GM19240 (cell line): ENCODE measurements at regions not wholly inside any gene's neighbourhood (a gene's known extent, or its start where the extent isn't known, plus 50 kb on each side); places are given as distances from the start of the nearest gene placed in this dataset.
"Not testable (repeated sequence)": the region's sequence is repeated elsewhere in the genome, so short reads cannot be mapped to it uniquely, and the experiment has no call there.

Experiments
- DNase-seq: peaks from one replicate; pipeline ENCODE4 v3.0.0; 2011; ENCODE audit warnings: low spot score; ENCODE audit not compliant: insufficient read length

DNA sequence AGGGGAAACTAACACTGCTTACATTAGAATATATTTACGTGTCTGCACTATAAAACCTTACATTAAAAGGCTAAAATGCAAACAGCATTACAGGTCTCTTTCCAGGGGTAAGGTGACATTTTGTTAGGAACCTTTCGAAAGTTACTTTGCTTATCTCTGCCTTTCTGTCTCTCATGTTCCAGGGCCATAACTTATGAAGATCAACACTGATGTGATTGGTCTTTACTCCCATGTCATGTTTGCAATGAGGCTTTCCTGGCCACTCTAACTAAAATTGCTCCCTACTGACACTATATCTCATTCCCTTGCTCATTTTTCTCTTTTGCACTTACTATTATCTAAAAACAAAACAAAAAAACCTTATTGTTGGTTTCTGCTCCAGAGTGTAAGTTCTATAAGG is 119.0 kb downstream of the JRKL start:
- DNase-seq = no peak

DNA sequence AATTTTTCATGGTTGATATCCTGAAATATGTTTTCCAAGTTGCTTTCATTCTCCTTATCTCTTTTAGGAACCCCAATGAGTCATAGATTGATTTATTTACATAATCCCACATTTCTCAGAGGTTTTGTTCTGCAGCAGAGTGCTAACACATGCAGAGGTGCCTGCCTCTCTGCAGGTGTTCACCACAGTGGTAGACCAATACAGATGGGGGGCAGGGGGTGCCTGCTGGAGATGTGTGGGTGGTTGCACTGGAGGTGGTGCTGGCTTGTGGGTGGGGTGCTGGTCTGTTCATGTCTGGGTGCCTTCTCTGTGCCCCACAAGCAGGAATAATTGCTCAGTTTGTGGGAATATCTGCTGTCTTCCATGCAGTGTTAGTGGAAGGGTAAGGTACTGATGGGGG is 131.1 kb downstream of the JRKL start:
- no peak for DNase-seq

DNA sequence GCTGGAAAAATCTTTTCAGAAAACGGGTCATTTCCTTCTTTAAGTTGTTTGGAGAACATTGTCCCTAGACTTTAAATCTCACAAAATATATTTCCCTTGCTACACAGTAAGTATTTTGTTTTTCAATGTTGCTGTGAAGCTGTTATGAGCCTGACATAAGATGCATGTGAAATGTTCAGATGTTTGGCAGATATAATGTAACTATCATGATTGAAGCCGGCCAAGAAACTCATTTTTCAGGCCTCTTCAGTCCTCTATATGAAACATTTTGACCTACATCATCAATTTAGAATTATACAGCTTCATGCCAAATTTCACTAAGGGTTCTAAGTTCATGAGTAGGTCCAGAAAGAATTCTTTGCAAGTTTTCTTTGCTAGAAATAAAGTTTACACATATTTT is 133.8 kb downstream of the JRKL start:
- DNase-seq = no peak

DNA sequence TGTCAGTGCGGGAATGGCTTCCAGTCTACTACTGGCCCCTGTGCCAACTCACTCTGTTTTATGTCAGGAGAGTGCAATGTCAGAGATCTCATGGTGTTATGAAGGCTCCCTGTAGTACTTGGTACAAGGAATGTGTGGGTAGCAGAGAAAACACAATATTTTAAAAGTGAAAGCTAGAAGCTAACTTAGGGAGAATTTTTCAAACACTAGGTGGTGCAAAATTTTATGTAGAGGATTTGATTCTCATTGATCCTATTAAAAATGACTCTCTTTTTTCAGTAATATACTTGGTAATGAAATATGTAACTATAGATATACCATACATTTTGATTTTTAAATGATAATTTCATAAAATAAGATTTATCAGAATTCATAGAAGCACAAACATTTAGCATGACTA is 134.7 kb downstream of the JRKL start:
- DNase-seq = no peak

DNA sequence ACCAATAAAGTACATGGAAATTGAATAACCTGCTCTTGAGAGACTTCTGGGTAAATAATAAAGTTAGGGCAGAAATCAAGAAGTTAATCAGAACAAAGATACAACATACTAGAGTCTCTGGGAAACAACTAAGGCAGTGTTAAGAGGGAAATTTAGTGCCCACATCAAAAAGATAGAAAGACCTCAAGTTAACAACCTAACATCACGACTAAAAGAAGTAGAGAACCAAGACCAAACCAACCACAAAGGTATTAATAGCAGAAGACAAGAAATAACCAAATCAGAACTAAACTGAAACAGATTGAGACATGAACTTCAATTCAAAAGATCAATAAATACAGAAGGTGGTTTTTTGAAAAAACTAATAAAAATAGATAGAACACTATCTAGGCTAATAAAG is 140.7 kb downstream of the JRKL start:
- no peak for DNase-seq

DNA sequence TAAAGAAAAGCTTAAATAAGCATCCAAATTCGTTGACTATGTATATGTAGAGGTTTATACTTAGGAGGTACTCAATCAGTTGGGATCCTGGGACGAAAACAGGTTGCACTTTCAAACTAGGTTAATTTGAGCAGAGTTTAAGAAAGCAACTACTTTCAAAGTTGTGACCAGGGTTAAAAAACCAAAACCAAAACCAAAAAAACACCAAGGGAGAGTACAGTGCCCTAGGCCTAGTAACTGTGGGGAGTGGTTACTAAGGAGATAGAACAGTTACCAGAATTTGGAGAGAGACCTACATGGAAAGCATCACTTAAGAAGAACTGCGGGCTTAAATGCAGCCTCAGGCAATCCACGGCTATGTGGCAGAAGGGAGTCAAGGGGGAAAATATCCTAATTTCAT is 148.3 kb downstream of the JRKL start:
- no peak for DNase-seq

DNA sequence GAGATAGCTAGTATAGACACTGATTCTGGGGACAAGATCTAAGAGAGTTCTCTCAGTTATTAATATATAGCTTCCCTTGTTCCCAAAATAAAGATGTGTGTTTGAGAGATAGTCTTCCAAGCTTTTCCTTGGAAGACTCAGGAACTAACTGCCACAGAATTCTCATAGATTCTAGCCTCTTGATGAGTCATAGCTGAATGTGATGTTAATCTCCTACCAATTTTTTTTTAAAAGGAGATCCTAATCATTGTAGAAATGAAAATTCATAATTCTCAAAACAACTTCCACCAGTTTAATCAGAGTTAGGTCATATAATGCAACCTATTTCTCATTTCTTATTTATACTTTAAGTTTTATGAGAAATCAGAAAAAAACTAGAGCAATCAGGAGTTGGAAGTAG is 148.8 kb downstream of the JRKL start:
- DNase-seq = no peak

DNA sequence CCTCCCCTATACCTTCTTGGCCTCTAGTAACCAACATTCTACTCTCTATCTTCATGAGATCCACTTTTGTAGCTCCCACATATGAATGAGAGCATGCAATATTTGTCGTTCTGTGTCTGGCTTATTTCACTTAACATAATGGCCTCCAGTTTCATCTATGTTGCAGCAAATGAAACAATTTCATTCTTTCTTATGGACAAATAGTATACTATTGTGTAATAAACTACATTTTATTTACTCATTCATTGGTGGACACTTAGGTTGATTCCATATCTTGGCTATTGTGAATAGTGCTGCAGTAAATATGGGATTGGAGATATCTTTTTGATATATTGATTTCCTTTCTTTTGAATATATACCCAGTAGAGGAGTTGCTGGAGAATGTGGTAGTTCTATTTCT is 151.1 kb downstream of the JRKL start:
- no peak for DNase-seq

DNA sequence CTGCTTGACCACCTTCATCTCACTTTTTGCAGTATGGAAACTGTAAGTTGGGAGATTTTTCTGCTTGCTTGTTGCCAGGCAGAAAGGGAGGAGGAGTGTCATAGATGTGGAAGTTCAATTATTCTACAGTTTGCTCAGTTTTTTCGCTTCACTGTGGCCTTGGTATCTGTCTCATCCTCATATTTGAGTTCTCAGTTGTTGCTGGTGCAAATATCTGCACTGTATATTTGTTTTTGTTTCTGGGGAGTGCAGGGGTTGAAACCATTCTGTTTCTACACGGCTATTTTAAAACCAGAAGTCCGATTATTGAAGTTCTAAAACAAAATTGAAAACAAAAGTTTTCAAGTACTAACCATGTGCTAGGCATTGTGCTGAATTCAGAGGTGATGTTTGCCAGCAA is 153.4 kb downstream of the JRKL start:
- no peak for DNase-seq

DNA sequence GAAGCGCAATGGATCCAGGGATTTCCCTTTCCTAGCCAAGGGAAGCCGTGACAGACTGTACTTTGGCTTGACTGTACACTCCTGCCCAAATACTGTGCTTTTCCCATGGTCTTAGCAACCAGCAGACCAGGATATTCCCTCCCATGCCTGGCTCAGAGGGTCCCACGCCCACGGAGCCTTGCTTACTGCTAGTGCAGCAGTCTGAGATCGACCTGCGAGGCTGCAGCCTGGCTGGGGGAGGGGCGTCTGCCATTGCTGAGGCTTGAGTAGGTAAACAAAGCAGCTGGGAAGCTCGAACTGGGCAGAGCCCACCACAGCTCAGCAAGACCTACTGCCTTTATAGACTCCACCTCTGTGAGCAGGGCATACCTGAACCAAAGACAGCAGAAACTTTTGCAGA is 155.4 kb downstream of the JRKL start:
- DNase-seq = not testable (repeated sequence)

DNA sequence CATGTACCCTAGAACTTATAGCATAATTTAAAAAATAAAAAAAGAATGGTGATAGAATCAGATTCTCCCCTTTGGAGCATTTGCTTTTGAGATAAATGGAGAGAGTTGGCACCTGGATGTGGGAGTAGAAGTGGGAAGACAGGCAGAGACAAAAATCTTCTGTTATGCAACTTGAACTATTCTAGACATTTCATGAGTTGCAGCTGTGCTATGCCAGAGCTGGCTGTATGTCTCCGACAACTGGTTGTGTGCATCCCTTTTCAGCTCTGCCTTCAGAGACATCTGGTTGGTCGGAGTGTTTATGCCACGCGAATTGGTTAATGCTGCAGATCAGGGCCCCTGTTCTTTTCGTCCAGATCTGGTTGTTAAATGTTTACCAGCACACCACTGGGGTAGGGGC is 161.3 kb downstream of the JRKL start:
- DNase-seq = no peak

DNA sequence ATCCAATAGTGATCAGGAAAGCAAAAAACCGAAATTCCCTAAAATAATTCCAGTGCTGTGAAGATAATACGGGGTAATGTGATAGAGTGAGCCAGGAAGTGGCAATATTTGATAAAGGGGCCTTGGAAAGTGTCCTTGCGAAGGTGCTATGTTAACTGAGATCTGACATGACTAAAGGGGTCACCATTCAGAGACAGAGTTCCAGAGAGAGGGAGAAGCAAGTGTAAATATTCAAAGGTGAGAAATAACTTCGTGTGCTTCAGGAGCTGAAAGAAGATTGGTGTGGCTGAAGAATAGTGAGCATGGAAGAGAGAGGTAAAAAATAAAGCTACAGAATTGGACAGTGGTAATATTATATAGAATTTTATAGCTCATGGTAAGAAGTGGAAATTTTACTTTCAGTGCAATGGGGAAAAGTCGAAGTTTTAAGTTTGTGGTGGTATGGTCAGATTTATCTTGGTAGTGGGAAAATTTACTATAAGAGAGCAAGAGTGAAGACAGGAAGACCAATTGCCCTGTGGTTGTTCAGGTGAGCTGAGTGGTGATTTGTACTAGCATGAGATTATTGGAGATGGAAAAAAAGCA is 164.5 kb downstream of the JRKL start:
- no peak for DNase-seq

DNA sequence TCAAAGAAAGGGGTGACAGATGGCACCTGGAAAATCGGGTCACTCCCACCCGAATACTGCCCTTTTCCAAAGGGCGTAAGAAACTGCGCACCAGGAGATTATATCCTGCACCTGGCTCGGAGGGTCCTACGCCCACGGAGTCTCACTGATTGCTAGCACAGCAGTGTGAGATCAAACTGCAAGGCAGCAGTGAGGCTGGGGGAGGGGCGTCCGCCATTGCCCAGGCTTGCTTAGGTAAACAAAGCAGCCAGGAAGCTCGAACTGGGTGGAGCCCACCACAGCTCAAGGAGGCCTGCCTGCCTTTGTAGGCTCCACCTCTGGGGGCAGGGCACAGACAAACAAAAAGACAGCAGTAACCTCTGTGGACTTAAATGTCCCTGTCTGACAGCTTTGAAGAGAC is 166.0 kb downstream of the JRKL start:
- not testable (repeated sequence) for DNase-seq

DNA sequence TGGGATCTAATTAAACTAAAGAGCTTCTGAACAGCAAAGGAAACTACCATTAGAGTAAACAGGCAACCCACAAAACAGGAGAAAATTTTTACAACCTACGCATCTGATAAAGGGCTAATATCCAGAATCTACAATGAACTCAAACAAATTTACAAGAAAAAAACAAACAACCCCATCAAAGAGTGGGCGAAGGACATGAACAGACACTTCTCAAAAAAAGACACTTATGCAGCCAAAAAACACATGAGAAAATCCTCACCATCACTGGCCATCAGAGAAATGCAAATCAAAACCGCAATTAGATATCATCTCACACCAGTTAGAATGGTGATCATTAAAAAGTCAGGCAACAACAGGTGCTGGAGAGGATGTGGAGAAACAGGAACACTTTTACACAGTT is 170.9 kb downstream of the JRKL start:
- DNase-seq = not testable (repeated sequence)

DNA sequence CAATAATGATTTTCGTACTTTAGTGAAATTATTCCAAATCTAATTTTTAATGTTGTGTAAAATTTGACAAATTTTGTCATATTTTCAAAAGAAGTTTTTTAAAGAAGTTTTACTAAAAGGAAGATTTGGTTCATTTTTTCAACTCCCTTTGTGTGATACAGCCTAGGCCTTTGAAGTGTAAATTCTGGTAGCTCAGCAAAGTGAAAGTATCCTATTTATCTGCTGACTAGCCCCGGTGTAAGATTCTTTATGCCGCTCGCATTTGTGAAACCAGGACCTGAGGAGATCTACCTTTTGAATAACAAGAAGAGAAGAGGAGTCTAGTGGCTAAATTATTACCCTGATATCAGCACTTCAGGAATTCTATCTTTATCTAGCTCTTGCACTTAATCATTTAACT is 177.4 kb downstream of the JRKL start:
- no peak for DNase-seq

DNA sequence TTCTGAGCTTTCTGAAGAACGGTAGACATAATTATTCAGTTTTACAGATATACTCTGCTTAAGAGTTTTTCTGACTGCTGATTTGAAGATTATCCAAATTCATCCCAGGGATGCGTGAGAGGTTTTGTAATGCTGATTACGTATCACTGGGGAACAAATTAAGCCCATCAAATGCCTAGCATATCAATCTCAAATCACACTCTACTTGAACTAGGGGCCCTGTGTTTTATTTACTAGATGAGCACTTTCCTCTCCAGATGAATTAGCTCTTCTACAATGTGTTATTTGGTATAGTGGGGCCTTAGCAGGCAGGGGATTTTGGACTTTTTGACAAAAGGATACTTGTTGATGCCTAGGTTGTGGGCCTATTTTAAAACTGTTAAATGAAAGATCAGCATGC is 177.9 kb downstream of the JRKL start:
- DNase-seq = no peak

DNA sequence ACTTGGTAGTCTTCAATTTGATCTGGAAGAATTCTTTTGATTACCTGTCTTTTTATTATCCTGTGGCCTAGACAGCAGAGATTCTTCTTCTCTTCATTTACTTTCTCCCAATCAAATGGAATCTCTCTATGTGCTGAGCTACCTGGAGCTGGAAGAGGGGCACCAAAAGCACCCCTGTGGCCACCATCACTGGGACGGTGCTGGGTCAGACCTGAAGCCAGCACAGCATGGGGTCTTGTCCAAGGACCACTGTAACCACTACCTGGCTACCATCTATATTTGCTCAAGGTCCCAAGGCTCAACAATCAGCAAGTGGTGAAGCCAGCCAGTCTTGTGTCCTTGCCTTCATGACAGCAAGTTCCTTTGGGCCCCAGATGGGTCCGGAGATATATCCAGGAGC is 186.6 kb downstream of the JRKL start:
- DNase-seq = no peak

DNA sequence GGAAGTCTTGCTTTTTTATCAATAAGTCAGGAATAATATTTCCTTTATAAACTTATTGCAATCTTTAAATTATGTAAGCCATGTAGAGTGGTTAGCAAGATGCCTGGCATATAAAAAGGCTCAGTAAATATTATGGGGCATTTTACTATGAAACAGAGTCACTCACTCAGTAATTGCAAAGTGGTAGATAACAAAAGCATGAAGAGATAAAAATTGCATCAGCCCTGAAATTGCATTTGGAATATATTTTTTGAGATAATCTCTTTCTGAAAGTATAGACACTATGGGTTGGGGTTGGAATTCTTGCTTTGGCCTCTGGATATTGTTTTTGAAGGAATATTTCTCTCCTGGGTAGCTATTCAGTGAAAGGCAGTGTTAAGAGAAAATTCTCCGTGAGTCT is 188.6 kb downstream of the JRKL start:
- no peak for DNase-seq

DNA sequence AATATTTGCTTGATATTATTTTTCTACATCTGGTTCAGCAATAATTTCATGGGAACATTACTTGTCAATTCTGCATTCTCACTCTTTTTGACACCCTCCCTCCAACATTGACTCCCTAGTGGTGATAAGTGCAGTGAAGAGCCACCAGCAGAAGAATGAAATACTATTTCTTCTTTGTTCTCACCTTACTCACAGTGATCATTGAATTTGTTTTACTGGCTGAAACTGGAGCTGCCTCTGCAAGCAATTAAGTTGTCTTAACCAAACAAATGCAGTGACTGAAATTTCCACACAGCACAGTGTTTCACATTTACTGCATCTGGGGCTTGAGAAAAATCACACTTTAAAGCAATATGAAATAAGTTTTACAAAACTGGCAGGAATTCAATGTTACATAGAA is 189.8 kb downstream of the JRKL start:
- no peak for DNase-seq

DNA sequence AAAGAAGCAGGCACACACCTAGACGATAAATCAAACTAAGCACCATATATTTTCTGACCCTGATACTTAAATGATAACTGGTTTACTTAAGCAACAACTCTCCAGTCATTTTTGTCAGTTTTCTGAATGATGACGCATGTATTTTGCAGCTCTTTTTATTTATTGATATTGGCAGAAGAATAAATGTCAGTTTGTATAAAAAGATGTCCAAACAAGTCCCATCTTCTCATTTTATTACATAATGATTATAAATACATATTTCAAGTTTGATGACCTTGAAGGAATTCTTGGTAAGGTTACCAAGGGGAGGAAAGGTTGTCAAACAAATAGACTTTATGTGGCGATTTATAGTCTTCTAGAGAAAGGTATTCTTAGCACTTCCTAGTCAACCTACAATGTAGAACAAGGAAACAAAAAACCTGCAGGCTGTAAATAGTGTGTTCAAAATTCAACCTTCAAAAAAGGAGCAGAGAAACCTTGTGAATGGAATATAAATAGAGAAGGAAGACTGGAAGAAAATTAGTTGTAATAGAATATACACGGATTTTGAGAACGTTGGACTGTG is 190.7 kb downstream of the JRKL start:
- DNase-seq = no peak

DNA sequence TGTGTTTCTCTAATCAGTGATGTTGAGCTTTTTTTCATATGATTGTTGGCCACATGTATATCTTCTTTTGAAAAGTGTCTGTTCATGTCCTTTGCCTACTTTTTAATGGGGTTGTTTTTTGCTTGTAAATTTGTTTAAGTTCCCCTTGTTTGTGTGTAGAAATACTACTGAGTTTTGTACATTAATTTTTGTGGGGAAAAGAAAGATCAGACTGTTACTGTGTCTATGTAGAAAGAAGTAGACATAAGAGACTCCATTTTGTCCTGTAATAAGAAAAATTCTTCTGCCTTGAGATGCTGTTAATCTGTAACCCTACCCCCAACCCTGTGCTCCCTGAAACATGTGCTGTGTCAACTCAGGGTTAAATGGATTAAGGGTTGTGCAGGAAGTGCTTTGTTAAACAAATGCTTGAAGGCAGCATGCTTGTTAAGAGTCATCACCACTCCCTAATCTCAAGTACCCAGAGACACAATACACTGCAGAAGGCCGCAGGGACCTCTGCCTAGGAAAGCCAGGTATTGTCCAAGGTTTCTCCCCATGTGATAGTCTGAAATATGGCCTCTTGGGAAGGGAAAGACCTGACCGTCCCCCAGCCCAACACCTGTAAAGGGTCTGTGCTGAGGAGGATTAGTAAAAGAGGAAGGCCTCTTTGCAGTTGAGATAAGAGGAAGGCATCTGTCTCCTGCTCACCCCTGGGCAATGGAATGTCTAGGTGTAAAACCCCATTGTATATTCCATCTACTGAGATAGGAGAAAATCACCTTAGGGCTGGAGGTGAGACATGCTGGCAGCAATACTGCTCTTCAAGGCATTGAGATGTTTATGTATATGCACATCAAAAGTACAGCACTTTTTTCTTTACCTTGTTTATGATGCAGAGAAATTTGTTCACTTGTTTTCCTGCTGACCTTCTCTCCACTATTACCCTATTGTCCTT is 196.4 kb downstream of the JRKL start:
- not testable (repeated sequence) for DNase-seq

DNA sequence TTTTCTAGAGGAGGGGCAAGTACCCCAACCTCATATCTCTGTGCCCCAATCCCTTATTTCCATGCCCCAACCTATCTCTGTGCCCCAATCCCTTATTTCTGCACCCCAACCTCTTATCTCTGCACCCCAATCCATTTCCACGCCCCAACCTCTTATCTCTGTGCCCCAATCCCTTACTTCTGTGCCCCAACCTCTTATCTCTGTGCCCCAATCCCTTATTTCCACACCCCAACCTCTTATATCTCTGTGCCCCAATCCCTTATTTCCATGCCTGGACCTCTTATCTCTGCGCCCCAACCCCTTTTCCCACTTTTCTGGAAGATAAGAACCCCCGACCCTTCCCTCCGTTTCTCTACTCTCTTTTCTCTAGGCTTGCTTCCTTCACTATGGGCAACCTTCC is 199.0 kb downstream of the JRKL start:
- not testable (repeated sequence) for DNase-seq

DNA sequence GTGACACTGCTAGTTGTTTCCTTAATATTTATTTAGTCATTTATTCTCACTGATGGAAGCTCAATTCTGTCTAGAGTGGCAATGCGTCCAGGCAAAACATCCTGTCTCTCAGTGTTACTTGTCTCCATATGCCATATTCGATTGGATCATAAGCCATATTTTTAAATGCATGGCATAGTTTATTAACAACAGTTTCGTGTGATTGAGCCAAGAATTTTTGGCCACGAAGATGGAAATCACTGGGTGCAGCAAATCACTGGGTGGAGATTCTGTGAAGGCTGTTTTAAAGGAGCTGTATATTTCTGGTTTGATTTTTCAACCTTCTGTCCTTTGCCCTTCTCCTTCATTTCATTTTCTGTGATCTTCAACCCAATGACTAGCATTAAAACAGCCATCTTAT is 205.2 kb downstream of the JRKL start:
- no peak for DNase-seq
